MM.1S (cell line): ENCODE measurements at regions not wholly inside any gene's neighbourhood (a gene's known extent, or its start where the extent isn't known, plus 50 kb on each side); places are given as distances from the start of the nearest gene placed in this dataset.

Source experiments
- CTCF ChIP-seq: fragments of 300-600 bp; sonication (generic); IDR thresholded peaks from 2 replicates; pipeline ENCODE4 v1.5.1; 2016; ENCODE audit warnings: antibody characterized with exemption, low read length, mixed read lengths
- EZH2 ChIP-seq: fragments of 300-600 bp; sonication (generic); optimal IDR thresholded peaks from 2 replicates; pipeline ENCODE3; 2017; ENCODE audit warnings: low read depth, mild to moderate bottlenecking, antibody characterized with exemption, low read length, mixed read lengths

DNA sequence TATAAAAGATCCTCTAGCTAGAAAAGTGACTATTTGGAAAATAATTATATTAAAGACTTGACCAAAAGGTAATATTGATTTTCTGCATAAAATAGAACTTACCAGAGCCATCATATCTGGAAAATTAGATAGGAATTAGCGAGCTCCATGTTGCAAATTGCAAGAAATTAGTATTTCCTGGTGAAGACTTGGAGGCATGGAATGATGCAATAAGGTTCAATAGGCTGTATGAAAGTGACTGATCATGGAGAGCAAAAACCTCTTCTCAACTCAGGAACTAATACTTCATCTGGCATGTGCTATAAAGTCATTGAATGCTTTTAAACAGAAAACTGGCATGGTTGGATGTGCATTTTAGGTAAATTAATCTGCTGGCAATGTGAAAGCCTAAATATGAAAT is 66.3 kb upstream of the UFM1 start:
- no peak for TF ChIP-seq CTCF
- no peak for TF ChIP-seq EZH2
